A673 (cell line): ENCODE measurements at regions not wholly inside any gene's neighbourhood (a gene's known extent, or its start where the extent isn't known, plus 50 kb on each side); places are given as distances from the start of the nearest gene placed in this dataset.

Source experiments
- BruUV-seq: library from RNA; stranded (reverse); fragments of 400-500 nt; replicated peaks from 2 replicates; lab custom pipeline; 2021; lab: Mats Ljungman, UMichigan
- CTCF ChIA-PET: fragments of 300-600 bp; sonication (Branson Sonifier 250); formaldehyde crosslinking; loops from one replicate; lab custom pipeline; 2022; ENCODE audit warnings: antibody characterized with exemption; lab: Charles Lee
- POLR2A ChIA-PET: fragments of 300-600 bp; sonication (Branson Sonifier 250); formaldehyde crosslinking; loops from one replicate; lab custom pipeline; 2022; ENCODE audit warnings: antibody characterized with exemption; ENCODE audit not compliant: low non-redundant PET; lab: Charles Lee
- DNase-seq: peaks from one replicate; pipeline ENCODE4 v3.0.0-alpha.2; 2015; ENCODE audit warnings: low spot score
- H3K27ac ChIP-seq: fragments of 200-600 bp; sonication (generic); 2 replicates; pipeline ENCODE4 v1.5.1; 2016; ENCODE audit warnings: mixed run types, low read depth, mild to moderate bottlenecking, mixed read lengths, antibody characterized with exemption, low read length; ENCODE audit not compliant: poor library complexity, severe bottlenecking
- H3K27me3 ChIP-seq: fragments of 200-600 bp; sonication (generic); replicated peaks from 2 replicates; pipeline ENCODE4 v1.6.1; 2017; ENCODE audit warnings: mixed run types, low read depth, mild to moderate bottlenecking, mixed read lengths, antibody characterized with exemption, low read length; ENCODE audit not compliant: insufficient read depth, poor library complexity
- H3K36me3 ChIP-seq: fragments of 200-600 bp; sonication (generic); 2 replicates; pipeline ENCODE4 v1.6.1; 2016; ENCODE audit warnings: mixed run types, mild to moderate bottlenecking, mixed read lengths, antibody characterized with exemption, low read length; ENCODE audit not compliant: insufficient read depth, poor library complexity, severe bottlenecking
- H3K4me1 ChIP-seq: fragments of 200-600 bp; sonication (generic); 2 replicates; pipeline ENCODE4 v1.6.1; 2017; ENCODE audit warnings: mixed run types, mild to moderate bottlenecking, mixed read lengths, antibody characterized with exemption, low read length; ENCODE audit not compliant: insufficient read depth, poor library complexity, severe bottlenecking
- H3K4me3 ChIP-seq: fragments of 200-600 bp; sonication (generic); 2 replicates; pipeline ENCODE4 v1.5.1; 2016; ENCODE audit warnings: low read depth, mixed run types, mild to moderate bottlenecking, mixed read lengths, low read length; ENCODE audit not compliant: poor library complexity, severe bottlenecking
- H3K9me3 ChIP-seq: fragments of 200-600 bp; sonication (generic); 2 replicates; pipeline ENCODE4 v1.6.1; 2016; ENCODE audit warnings: mixed run types, low read depth, mild to moderate bottlenecking, mixed read lengths, antibody characterized with exemption, low read length; ENCODE audit not compliant: poor library complexity, severe bottlenecking
- EZH2 ChIP-seq: fragments of 200-600 bp; sonication (generic); IDR thresholded peaks from 2 replicates; pipeline ENCODE4 v1.6.1; 2017; ENCODE audit warnings: borderline replicate concordance, low read depth, mild to moderate bottlenecking, mixed read lengths, antibody characterized with exemption, low read length; ENCODE audit not compliant: poor library complexity, severe bottlenecking
- intact Hi-C: fragments of 100-400 bp; cut with micrococcal nuclease; formaldehyde crosslinking; loops from one replicate; pipeline ENCODE4 v1.10.0; 2022; ENCODE audit not compliant: unreplicated experiment
- TF ChIP-seq, protein P1 (sequence below): fragments of 300-800, 200-600 bp; sonication (generic); conservative IDR thresholded peaks from 2 replicates; pipeline ENCODE4 v1.5.1; 2017; ENCODE audit warnings: low read depth, mild to moderate bottlenecking, antibody characterized with exemption, low read length, moderate library complexity, mixed read lengths

- Histone ChIP-seq H3K27ac (no peak overlapping the region), H3K27me3 (peaks cover 30% of the 10 kb centered on the region), H3K4me1 (no peaks in the 10 kb centered on the region), H3K9me3 (no peaks in the 10 kb centered on the region), H3K36me3 (no peaks in the 10 kb centered on the region), H3K4me3 (no peak overlapping the region)
- TF ChIP-seq EZH2, result no peak
- TF ChIP-seq, protein P1, sequence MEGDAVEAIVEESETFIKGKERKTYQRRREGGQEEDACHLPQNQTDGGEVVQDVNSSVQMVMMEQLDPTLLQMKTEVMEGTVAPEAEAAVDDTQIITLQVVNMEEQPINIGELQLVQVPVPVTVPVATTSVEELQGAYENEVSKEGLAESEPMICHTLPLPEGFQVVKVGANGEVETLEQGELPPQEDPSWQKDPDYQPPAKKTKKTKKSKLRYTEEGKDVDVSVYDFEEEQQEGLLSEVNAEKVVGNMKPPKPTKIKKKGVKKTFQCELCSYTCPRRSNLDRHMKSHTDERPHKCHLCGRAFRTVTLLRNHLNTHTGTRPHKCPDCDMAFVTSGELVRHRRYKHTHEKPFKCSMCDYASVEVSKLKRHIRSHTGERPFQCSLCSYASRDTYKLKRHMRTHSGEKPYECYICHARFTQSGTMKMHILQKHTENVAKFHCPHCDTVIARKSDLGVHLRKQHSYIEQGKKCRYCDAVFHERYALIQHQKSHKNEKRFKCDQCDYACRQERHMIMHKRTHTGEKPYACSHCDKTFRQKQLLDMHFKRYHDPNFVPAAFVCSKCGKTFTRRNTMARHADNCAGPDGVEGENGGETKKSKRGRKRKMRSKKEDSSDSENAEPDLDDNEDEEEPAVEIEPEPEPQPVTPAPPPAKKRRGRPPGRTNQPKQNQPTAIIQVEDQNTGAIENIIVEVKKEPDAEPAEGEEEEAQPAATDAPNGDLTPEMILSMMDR, result no peak
- DNase-seq, result no peak
- intact Hi-C loops, result no loop called here
- BruUV-seq, result no TSS peak
- ChIA-PET POLR2A (no interaction called here), CTCF (no interaction called here)
These were observed 65.3 kb upstream of the CCDC85A start for GRCh38 chr2:56118474-56118873.

GRCh38 chr2:56121995-56122394, 61.8 kb upstream of the CCDC85A start:
- POLR2A ChIA-PET, result interaction anchor here (0.7 kb wide), 1 partner anchor 153 kb away, joined by 3 read pairs; no protein-coding TSS in a partner anchor
- CTCF ChIA-PET, result no interaction called here
- BruUV-seq, result no TSS peak

DNA sequence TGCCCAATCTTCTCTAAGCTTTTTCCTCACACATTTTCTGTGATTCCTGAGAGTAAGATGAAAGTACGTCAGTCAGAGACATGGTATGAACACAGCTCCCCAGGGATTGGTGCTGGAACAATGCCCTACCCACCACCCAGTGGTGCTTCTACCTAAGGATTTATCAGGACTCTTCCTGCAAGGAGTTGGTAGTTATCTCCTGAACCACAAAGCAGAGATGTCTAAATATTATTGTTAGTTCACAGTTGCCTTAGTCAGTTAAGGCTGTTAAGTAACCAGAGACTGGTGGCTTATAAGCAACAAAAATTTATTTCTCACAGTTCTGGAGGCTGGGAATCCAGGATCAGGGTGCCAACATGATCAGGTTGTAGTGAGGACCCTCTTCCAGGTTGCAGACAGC, 60.3 kb upstream of the CCDC85A start:
- TF ChIP-seq, protein P1, result no peak
- no peak for TF ChIP-seq EZH2

More at GRCh38 chr2:56121995-56122394, 61.8 kb upstream of the CCDC85A start:
- H3K27ac ChIP-seq, result no peak overlapping the region
- H3K36me3 ChIP-seq, result no peaks in the 10 kb centered on the region
- no peak overlapping the region for H3K4me3 ChIP-seq
- H3K9me3 ChIP-seq, result no peaks in the 10 kb centered on the region
- H3K4me1 ChIP-seq, result no peaks in the 10 kb centered on the region
- TF ChIP-seq, protein P1, result no peak
- no peak for TF ChIP-seq EZH2
- no peak for DNase-seq
- peaks cover 11% of the 10 kb centered on the region for H3K27me3 ChIP-seq
- intact Hi-C loops, result no loop called here

More for the DNA sequence above, 60.3 kb upstream of the CCDC85A start:
- Histone ChIP-seq H3K27me3 (no peaks in the 10 kb centered on the region), H3K36me3 (no peaks in the 10 kb centered on the region), H3K4me3 (no peak overlapping the region), H3K4me1 (peaks cover 6% of the 10 kb centered on the region), H3K9me3 (no peaks in the 10 kb centered on the region), H3K27ac (no peak overlapping the region)
- POLR2A ChIA-PET, result no interaction called here
- CTCF ChIA-PET, result no interaction called here
- intact Hi-C loops, result no loop called here
- DNase-seq, result no peak
- BruUV-seq, result no TSS peak
